NT2/D1 (cell line): ENCODE measurements at regions not wholly inside any gene's neighbourhood (a gene's known extent, or its start where the extent isn't known, plus 50 kb on each side); places are given as distances from the start of the nearest gene placed in this dataset.

Experiments
- SUZ12 ChIP-seq: IDR thresholded peaks from 2 replicates; pipeline ENCODE4 v1.6.1; 2011; ENCODE audit not compliant: insufficient read length, insufficient read depth; ENCODE audit errors: extremely low read depth
- YY1 ChIP-seq: IDR thresholded peaks from 2 replicates; pipeline ENCODE4 v1.6.1; 2011; ENCODE audit not compliant: insufficient read length, insufficient read depth
- ZNF274 ChIP-seq: IDR thresholded peaks from 2 replicates; pipeline ENCODE4 v1.6.1; 2011; ENCODE audit warnings: mild to moderate bottlenecking, low read depth, low read length

DNA sequence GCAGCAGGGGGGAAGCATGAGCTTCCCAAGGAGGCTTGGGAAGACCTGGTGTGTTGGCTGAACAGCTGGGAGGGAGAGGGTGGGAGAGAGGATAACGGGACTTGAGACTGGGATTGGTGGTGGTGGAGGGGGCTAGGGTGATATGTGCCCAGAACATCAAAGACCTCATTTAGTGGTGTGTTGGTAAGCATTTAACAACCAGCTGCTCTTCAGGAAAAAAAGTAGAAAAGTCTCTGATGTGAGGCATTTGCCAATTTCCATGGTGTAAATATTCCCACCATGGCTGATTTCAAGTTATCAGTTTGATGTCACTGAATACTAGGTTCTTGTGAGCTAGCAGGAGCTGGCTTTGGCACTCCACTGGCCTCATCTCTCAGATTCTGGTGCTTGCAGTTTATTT lies 170.8 kb downstream of the MACROH2A1 start:
- no peak for TF ChIP-seq ZNF274
- no peak for TF ChIP-seq SUZ12
- TF ChIP-seq YY1: no peak
